ENCODE measurements at regions not wholly inside any gene's neighbourhood (a gene's known extent, or its start where the extent isn't known, plus 50 kb on each side); places are given as distances from the start of the nearest gene placed in this dataset.

DNA sequence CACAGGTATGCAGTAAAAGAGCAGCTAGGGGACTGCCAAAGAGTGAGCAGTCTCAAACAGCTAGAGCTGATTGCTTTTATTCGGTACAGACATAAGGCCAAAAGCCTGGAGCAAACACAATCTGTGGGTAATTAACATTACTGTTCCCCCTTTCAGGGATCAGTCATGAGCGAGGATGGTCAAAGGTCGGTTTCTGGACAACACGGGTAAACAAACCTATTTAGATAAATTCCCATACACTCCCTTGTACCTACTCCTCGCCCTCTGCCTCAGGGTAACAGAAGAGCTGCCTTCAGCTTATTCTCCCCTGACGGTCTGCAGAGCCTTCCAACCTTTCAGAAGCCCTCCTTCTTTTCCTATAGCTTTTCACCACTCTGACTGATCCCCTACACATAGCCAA is 586.0 kb downstream of the SUCLG1 start:
- H3K4me3 ChIP-seq (ENCODE audit: control insufficient read depth, low read depth, low read length), result no peak overlapping the region
- no peak for DNase-seq (ENCODE audit: low read depth)
- TF ChIP-seq, protein P1, sequence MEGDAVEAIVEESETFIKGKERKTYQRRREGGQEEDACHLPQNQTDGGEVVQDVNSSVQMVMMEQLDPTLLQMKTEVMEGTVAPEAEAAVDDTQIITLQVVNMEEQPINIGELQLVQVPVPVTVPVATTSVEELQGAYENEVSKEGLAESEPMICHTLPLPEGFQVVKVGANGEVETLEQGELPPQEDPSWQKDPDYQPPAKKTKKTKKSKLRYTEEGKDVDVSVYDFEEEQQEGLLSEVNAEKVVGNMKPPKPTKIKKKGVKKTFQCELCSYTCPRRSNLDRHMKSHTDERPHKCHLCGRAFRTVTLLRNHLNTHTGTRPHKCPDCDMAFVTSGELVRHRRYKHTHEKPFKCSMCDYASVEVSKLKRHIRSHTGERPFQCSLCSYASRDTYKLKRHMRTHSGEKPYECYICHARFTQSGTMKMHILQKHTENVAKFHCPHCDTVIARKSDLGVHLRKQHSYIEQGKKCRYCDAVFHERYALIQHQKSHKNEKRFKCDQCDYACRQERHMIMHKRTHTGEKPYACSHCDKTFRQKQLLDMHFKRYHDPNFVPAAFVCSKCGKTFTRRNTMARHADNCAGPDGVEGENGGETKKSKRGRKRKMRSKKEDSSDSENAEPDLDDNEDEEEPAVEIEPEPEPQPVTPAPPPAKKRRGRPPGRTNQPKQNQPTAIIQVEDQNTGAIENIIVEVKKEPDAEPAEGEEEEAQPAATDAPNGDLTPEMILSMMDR (IDR thresholded peaks at IDR 0.05; ENCODE audit: control insufficient read depth, insufficient read depth, low read depth, low read length, missing control alignments), result no peak

GRCh38 chr2:83866211-83866610 is 592.9 kb downstream of the SUCLG1 start:
- DNase-seq (ENCODE audit: low read depth), result no peak
- TF ChIP-seq, protein P1 (IDR thresholded peaks at IDR 0.05; ENCODE audit: control insufficient read depth, insufficient read depth, low read depth, low read length, missing control alignments), result no peak
- no peak overlapping the region for H3K4me3 ChIP-seq (ENCODE audit: control insufficient read depth, low read depth, low read length)

- TF ChIP-seq, protein P1 (IDR thresholded peaks at IDR 0.05; ENCODE audit: control insufficient read depth, insufficient read depth, low read depth, low read length, missing control alignments), result no peak
- no peak for DNase-seq (ENCODE audit: low read depth)
- no peak overlapping the region for H3K4me3 ChIP-seq (ENCODE audit: control insufficient read depth, low read depth, low read length)
Observed at GRCh38 chr2:83862600-83862999, 596.5 kb downstream of the SUCLG1 start.

DNA sequence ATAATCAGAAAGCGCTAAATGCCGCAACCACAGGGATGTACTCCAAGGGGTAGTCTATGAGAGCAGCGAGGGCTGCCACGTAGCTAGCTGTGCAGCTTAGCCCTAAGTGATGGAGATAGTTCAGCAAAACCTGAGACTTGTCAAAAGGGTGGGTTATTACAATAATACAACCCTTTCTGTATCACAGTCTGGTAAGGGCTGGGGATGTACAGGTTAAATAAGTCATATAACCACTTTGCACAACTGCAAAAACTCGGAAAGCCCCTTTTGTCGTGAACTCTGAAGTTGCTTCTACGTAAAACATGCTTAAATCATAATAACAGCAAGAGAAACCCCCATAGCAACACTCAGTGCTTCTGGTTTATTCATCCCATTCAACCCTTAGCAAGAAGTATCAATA is 598.8 kb downstream of the SUCLG1 start:
- no peak overlapping the region for H3K4me3 ChIP-seq (ENCODE audit: control insufficient read depth, low read depth, low read length)
- TF ChIP-seq, protein P1 (IDR thresholded peaks at IDR 0.05; ENCODE audit: control insufficient read depth, insufficient read depth, low read depth, low read length, missing control alignments), result no peak

GRCh38 chr2:83859553-83859952 is 599.5 kb downstream of the SUCLG1 start:
- DNase-seq (ENCODE audit: low read depth), result no peak

More for the DNA sequence above, 598.8 kb downstream of the SUCLG1 start:
- DNase-seq (ENCODE audit: low read depth), result no peak

GRCh38 chr2:83851066-83851465 is 608.0 kb downstream of the SUCLG1 start:
- TF ChIP-seq, protein P1 (IDR thresholded peaks at IDR 0.05; ENCODE audit: control insufficient read depth, insufficient read depth, low read depth, low read length, missing control alignments), result no peak
- no peak for DNase-seq (ENCODE audit: low read depth)
- no peak overlapping the region for H3K4me3 ChIP-seq (ENCODE audit: control insufficient read depth, low read depth, low read length)

More at GRCh38 chr2:83859553-83859952, 599.5 kb downstream of the SUCLG1 start:
- TF ChIP-seq, protein P1 (IDR thresholded peaks at IDR 0.05; ENCODE audit: control insufficient read depth, insufficient read depth, low read depth, low read length, missing control alignments), result no peak
- H3K4me3 ChIP-seq (ENCODE audit: control insufficient read depth, low read depth, low read length), result no peak overlapping the region
